ENCODE measurements at regions not wholly inside any gene's neighbourhood (a gene's known extent, or its start where the extent isn't known, plus 50 kb on each side); places are given as distances from the start of the nearest gene placed in this dataset.

DNA sequence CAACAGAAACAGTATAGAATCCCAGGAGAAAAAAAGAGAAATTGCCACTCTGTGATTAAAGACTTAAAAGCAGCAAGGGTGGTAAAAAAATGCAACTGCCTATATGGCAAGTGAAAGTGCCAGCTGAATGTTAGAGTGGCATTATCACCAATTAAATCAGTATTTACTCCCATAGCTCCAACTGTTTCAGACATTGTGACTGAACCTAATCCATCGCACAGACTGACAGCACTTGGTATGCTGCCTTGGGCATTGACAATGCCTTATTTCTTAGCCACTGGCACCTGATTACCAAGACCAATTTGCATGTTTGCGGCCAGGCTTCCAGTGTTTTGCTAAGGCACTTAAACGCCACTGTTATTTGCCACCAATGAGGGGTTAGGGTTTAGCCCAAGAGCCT is 201.9 kb upstream of the NECTIN3 start (continued):
- TF ChIP-seq, protein P1, sequence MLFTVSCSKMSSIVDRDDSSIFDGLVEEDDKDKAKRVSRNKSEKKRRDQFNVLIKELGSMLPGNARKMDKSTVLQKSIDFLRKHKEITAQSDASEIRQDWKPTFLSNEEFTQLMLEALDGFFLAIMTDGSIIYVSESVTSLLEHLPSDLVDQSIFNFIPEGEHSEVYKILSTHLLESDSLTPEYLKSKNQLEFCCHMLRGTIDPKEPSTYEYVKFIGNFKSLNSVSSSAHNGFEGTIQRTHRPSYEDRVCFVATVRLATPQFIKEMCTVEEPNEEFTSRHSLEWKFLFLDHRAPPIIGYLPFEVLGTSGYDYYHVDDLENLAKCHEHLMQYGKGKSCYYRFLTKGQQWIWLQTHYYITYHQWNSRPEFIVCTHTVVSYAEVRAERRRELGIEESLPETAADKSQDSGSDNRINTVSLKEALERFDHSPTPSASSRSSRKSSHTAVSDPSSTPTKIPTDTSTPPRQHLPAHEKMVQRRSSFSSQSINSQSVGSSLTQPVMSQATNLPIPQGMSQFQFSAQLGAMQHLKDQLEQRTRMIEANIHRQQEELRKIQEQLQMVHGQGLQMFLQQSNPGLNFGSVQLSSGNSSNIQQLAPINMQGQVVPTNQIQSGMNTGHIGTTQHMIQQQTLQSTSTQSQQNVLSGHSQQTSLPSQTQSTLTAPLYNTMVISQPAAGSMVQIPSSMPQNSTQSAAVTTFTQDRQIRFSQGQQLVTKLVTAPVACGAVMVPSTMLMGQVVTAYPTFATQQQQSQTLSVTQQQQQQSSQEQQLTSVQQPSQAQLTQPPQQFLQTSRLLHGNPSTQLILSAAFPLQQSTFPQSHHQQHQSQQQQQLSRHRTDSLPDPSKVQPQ (CRISPR knock-in tag; IDR thresholded peaks at IDR 0.05; ENCODE audit: borderline replicate concordance) = no peak

DNA sequence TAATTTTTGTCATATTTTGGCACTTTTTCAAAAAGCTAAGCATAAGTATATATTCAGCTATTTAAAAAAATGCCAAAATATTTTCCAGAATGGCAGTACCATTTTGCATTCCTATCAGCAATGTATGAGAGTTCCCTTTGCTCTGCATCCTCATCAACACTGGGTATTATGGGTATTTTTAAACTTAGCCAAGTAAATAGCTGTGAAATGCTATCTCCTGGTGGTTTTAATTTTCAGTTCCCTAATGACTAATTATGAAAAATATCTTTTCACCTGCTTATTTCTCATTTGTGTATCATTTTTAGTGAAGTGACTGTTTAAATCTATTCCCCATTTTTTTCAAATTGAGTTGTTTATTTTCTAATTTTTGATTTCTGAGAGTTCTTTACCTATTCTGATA is 199.7 kb upstream of the NECTIN3 start:
- H3K27me3 ChIP-seq (ENCODE audit: control insufficient read depth in 2 of 2, insufficient read depth in 2 of 2, low read length in 2 of 2) = no peaks in the 10 kb centered on the region
- FAIRE-seq = no peak
- H3K79me2 ChIP-seq (ENCODE audit: control insufficient read depth, insufficient read depth, low read length) = no peaks in the 10 kb centered on the region
- no peaks in the 10 kb centered on the region for H3K4me1 ChIP-seq (replicated peaks in 1 of 2; ENCODE audit: control insufficient read depth in 2 of 2, insufficient read depth in 2 of 2, low read length in 2 of 2)
- no peak for ATAC-seq
- H3K4me3 ChIP-seq = no peak overlapping the region
- DNase-seq (ENCODE audit: extremely low read depth in 1 of 4, low spot score in 3 of 4) = no peak
- in situ Hi-C loops (cut with MboI) = no loop called here
- H3K9me1 ChIP-seq (ENCODE audit: control insufficient read depth, insufficient read depth, low read length) = no peaks in the 10 kb centered on the region
- H3K36me3 ChIP-seq (ENCODE audit: control insufficient read depth, insufficient read depth, low read length) = no peaks in the 10 kb centered on the region
- intact Hi-C loops (cut with micrococcal nuclease) = no loop called here
- ChIA-PET CTCF (ENCODE audit: low intra/inter-chr PET ratio) (no interaction called here), POLR2A (no interaction called here)
- H3K4me2 ChIP-seq (ENCODE audit: insufficient read depth, low read length) = no peak overlapping the region
- H2AFZ ChIP-seq (ENCODE audit: low read depth, low read length) = no peak overlapping the region
- BruUV-seq (replicated peaks) = no TSS peak
- no peaks in the 10 kb centered on the region for H4K20me1 ChIP-seq (replicated peaks; ENCODE audit: control insufficient read depth, insufficient read depth, low read length)
- no peak overlapping the region for H3K9ac ChIP-seq (ENCODE audit: insufficient read depth in 1 of 2, low read depth in 2 of 2, low read length in 2 of 2)
- no peak overlapping the region for H3K27ac ChIP-seq (ENCODE audit: extremely low read depth, low read depth, low read length)
- H3K9me3 ChIP-seq (replicated peaks; ENCODE audit: control insufficient read depth, insufficient read depth, low read depth, low read length) = no peaks in the 10 kb centered on the region
- TF ChIP-seq KDM1A (IDR thresholded peaks at IDR 0.05) (no peak), E2F1 (CRISPR knock-in tag; IDR thresholded peaks at IDR 0.05) (no peak), ZC3H4 (CRISPR knock-in tag; IDR thresholded peaks at IDR 0.05; ENCODE audit: borderline replicate concordance) (no peak), PKNOX1 (IDR thresholded peaks at IDR 0.05) (no peak), NR2F6 (CRISPR knock-in tag; IDR thresholded peaks at IDR 0.05) (no peak), MED1 (CRISPR knock-in tag; IDR thresholded peaks at IDR 0.05; ENCODE audit: borderline replicate concordance) (no peak), ZNF764 (CRISPR knock-in tag; IDR thresholded peaks at IDR 0.05; ENCODE audit: low read depth) (no peak), ARID2 (IDR thresholded peaks at IDR 0.05) (no peak), KAT2B (IDR thresholded peaks at IDR 0.05; ENCODE audit: low read depth, low read length) (no peak), ZNF551 (CRISPR knock-in tag; IDR thresholded peaks at IDR 0.05) (no peak), POLR2A (conservative IDR thresholded peaks at IDR 0.05) (no peak), ZNF668 (CRISPR knock-in tag; IDR thresholded peaks at IDR 0.05) (no peak), CCNT2 (IDR thresholded peaks at IDR 0.05; ENCODE audit: borderline replicate concordance, extremely low read depth, insufficient read length, low read depth, low read length) (no peak), TAL1 (IDR thresholded peaks at IDR 0.05) (no peak), XRCC4 (IDR thresholded peaks at IDR 0.05; ENCODE audit: extremely low read depth, insufficient read depth, insufficient read length) (no peak), HDAC1 (IDR thresholded peaks at IDR 0.05) (no peak)
- TF ChIP-seq, protein P2, sequence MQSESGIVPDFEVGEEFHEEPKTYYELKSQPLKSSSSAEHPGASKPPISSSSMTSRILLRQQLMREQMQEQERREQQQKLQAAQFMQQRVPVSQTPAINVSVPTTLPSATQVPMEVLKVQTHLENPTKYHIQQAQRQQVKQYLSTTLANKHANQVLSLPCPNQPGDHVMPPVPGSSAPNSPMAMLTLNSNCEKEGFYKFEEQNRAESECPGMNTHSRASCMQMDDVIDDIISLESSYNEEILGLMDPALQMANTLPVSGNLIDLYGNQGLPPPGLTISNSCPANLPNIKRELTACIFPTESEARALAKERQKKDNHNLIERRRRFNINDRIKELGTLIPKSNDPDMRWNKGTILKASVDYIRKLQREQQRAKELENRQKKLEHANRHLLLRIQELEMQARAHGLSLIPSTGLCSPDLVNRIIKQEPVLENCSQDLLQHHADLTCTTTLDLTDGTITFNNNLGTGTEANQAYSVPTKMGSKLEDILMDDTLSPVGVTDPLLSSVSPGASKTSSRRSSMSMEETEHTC (IDR thresholded peaks at IDR 0.05) = no peak

Data from K562 (cell line).